ENCODE measurements at regions not wholly inside any gene's neighbourhood (a gene's known extent, or its start where the extent isn't known, plus 50 kb on each side); places are given as distances from the start of the nearest gene placed in this dataset.
"Not testable (repeated sequence)": the region's sequence is repeated elsewhere in the genome, so short reads cannot be mapped to it uniquely, and the experiment has no call there.

- DNase-seq (ENCODE audit: low read depth in 3 of 3, low spot score in 1 of 3), result not testable (repeated sequence)
Measured at GRCh38 chrY:12446486-12447265, 254.4 kb upstream of the USP9Y start.

DNA sequence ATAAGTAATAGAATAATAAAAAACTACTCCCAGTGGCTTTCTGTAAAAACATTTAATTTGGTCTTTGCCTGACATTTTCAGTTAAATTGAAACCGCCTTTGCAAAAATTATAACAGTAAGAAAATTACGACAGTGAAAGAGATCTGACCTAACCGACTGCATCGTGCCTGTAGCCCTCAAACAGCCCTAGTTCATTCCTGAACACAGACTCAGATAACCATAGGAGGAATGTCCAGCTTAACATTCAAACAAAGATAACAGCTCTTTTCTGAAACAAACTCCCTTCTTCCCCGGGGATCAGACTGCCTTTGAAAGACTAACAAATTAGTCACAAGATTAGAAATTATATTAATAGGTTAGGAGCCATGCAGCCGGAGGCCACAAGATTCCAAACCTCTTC is 252.5 kb upstream of the USP9Y start:
- not testable (repeated sequence) for DNase-seq (ENCODE audit: low read depth in 3 of 3, low spot score in 1 of 3)

GRCh38 chrY:12453318-12453717 is 247.7 kb upstream of the USP9Y start:
- DNase-seq (ENCODE audit: low read depth in 3 of 3, low spot score in 1 of 3), result not testable (repeated sequence)

DNA sequence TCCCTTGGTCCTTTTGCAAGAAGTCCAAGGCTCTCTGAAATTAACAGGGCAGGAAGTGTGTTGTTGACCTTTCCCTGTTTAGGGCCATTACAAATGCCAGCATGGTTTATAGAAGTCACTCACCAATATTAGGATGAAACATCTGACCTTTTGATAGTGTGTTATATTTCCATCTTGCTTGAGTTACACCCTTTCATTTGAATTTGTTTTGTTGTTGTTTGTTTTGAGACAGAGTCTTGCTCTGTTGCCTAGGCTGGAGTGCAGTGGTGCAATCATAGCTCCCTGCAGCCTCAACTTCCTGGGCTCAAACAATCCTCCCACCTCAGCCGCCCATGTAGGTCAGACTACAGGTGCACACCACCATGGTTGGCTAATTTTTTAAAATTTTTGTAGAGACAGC is 241.1 kb upstream of the USP9Y start:
- DNase-seq (ENCODE audit: low read depth in 3 of 3, low spot score in 1 of 3), result no peak

- DNase-seq (ENCODE audit: low read depth in 3 of 3, low spot score in 1 of 3), result no peak
Measured at GRCh38 chrY:12464155-12464554, 236.9 kb upstream of the USP9Y start.

DNA sequence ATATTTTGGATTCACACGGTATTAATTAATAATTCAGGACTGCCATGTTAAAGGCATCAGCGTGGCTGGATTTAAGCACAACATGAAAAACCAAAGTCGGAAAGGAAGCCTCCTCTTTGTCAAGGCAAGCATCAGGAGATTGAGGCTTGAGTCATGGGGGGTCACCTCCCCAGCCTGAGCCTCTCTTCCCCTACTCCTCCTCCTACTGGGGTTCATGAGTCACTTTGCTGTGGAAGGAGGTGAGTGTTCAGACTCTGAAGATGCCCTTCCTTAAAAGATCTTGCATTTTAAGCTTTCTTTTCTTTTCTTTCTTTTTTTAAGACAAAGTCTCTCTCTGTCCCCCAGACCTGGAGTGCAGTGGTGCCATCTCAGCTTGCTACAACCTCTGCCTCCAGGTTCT is 235.3 kb upstream of the USP9Y start:
- DNase-seq (ENCODE audit: low read depth in 3 of 3, low spot score in 1 of 3), result no peak

DNA sequence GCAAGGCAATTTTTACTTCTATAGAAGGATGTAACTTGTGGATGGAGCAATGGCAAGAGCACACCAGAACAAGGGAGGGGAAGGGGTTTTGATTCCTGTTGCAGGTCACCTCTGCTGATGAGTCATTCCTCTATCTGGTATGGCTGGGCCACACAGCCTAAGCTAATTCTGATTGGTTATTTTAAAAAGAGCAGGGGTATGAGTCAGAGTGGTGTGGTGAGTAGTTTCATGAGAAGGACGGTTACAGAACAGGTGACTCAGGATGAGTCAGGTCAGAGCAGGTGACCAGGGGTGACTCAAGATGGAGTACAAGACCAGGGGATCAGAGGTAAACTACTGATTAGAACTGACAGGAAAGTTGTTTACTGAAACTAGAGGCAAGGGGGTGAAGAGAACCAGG is 231.9 kb upstream of the USP9Y start:
- DNase-seq (ENCODE audit: low read depth in 3 of 3, low spot score in 1 of 3), result no peak

- DNase-seq (ENCODE audit: low read depth in 3 of 3, low spot score in 1 of 3), result no peak
Measured at GRCh38 chrY:12474472-12474871, 226.6 kb upstream of the USP9Y start.

GRCh38 chrY:12479382-12479781 is 221.6 kb upstream of the USP9Y start:
- peak in 1 of 3 donors; percentile 7 for DNase-seq (ENCODE audit: low read depth in 3 of 3, low spot score in 1 of 3)

- DNase-seq (ENCODE audit: low read depth in 3 of 3, low spot score in 1 of 3), result no peak
Measured at GRCh38 chrY:12483394-12483793, 217.6 kb upstream of the USP9Y start.

GRCh38 chrY:12490558-12491209 is 210.3 kb upstream of the USP9Y start:
- no peak for DNase-seq (ENCODE audit: low read depth in 3 of 3, low spot score in 1 of 3)

DNA sequence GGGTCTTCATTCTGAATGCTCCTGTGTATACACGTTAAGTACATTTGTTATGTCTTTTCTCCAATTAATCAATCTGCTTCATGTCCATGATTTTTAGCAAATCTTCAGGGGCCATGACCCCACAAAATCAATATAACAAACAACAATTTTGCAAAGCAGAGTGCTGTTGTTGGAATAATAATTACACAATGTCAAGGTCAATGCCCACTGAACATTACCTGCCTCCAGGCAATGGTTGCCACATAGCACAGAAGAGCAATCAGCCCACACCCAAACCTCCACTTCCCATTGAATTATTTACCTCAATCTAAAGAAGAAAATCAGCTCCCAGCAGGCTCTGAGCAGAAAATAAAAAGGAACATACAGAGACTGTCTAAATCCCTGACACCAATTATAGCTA is 208.8 kb upstream of the USP9Y start:
- no peak for DNase-seq (ENCODE audit: low read depth in 3 of 3, low spot score in 1 of 3)

DNA sequence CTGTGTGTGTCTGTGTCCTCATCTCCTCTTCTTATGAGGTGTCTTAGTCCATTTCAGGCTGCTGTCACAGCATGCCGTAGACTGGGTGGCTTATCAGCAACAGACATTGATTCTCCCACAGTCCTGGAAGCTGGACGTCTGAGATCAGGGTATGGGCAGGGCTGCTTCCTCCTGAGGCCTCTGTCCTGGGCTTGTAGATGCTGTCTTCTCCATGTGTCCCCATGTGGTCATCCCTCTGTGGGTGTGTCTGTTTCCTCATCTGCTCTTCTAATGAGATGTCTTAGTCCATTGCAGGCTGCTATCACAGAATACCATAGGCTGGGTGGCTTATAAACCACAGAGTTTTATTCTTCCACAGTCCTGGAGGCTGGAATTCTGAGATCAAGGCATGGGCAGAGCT is 205.0 kb upstream of the USP9Y start:
- DNase-seq (ENCODE audit: low read depth in 3 of 3, low spot score in 1 of 3), result no peak

- DNase-seq (ENCODE audit: low read depth in 3 of 3, low spot score in 1 of 3), result no peak
Measured at GRCh38 chrY:12500096-12500495, 200.9 kb upstream of the USP9Y start.

DNA sequence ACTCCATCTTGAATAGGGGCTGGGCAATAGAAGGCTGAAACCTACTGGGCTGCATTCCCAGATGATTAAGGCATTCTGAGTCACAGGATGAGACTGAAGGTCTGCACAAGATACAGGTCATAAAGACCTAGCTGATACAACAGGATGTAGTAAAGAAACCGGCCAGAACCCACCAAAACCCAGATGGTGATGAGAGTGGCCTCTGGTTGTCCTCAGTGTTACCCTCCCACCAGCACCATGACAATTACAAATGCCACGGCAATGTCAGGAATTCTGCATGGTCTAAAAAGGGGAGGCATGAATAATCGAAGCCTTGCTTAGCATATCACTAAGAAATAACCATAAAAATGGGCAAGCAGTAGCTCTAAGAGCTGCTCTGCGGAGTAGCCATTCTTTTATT is 197.0 kb upstream of the USP9Y start:
- not testable (repeated sequence) for DNase-seq (ENCODE audit: low read depth in 3 of 3, low spot score in 1 of 3)

DNA sequence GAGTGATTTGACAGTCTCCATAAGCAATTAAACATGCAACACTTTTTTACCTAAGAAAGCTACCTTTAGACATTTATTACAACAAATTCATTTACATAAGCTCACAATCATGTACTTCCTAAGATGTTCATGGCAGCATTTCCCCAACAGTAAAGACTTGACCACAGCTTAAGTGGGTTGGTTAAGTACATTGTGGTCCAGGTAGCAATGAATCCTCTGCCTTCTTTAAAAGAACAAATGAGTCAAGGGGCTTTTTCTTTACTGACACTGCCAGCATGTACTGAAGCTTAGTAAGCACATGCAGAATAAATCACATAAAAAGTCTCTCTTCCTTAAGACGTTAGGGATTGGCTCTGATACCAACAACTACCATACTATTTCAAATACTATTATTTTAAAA is 183.7 kb upstream of the USP9Y start:
- no peak for DNase-seq (ENCODE audit: low read depth in 3 of 3, low spot score in 1 of 3)

- no peak for DNase-seq (ENCODE audit: low read depth in 3 of 3, low spot score in 1 of 3)
Measured at GRCh38 chrY:12525206-12525605, 175.8 kb upstream of the USP9Y start.

DNA sequence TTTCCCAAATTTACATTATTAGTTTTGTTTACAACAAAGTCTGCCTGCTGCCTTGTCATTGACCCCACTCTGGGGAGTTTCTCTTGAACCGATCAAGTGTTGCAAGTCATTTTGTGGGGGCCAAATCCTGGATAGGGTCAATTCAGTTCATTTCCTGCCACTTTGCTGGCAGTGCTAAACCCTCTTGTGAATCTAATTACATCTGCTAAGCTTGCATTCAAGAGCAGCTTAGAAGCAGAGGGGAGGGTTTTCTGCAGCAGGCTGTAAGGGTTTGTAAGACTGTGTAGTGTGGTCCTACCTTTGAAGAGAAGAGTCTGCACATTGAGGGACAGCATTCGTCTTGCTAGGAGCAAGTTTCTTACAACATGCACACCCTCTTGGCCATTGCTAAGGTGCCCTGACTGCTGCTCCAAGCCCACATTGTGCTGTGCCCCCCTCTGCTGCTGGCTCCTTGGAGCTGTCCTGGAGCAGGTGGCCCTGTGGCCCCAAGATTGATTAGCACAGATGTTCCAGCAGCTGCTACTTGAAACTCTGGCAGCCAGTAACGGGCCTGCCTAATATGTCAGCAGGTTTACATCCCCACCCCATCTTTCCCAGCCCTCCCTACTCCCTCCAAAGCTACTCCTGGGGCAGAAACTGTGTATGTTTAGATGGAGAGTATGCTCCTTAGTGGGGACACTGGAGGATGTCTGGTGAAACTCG is 174.5 kb upstream of the USP9Y start:
- no peak for DNase-seq (ENCODE audit: low read depth in 3 of 3, low spot score in 1 of 3)

DNA sequence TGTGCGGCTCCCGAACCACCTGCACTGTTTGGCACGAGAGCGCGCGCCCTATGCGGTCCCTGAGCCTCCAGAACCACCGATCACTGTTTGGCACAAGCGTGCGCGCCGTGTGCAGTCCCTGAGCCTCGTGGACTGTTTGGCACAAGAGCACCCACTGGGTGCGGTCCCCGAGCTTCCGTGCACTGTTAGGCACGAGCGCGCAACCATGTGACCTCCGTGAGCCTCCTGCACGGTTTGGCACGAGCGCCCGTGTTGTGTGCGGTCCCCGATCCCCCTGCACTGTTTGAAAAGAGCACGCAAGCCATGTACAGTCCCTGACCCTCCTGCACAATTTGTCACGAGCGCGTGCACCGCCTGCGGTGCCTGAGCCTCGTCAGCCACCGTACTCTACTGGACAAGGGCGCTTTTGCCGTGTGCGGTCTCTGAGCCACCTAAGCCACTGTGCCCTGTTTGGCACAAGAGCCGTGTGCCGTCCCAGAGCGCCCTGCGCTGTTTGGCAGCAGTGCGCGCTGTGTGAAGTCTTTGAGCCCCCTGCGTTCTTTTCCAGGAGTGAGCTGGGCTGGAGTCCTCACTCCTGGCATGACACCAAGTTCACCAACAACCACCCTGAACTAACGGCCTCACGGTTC is 163.7 kb upstream of the USP9Y start:
- DNase-seq (ENCODE audit: low read depth in 3 of 3, low spot score in 1 of 3), result no peak

DNA sequence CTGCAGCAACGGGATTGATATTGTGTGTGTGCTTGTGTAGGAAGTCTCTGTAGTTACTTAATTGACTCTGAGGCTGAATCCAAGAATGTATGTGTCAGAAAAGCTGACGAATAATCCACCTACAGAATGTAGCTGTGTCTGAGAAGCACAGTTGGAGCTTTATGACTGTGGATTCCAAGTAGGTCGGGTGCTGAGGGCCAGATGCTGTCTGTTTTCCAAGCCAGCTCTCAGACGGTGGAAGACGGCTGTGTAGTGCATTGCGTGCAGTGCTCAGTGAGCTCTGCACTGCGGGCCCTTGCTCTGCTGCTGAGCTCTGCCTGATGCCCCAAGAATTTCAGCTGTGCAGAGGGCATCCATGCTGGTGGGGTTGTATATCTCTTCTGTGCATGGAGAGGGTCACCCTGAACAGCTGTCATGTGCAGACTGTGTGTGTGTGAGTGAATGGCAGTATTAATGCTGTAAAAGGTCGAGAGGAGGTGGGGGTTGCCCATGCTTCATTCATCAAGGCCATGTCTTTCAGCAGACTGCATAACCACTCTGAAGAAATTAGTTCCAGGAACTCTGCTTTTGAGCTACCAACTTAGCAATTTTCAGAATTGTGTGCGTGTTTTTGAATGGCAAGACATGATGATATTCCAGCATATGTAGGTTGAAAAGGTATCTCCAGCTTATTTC is 154.1 kb upstream of the USP9Y start:
- no peak for DNase-seq (ENCODE audit: low read depth in 3 of 3, low spot score in 1 of 3)

Measured in stimulated activated CD4-positive, alpha-beta T cell treated with anti-CD3 and anti-CD28 coated beads, TNF-alpha, amount 100 ng/mL, for 1 hour (primary cell).